OCI-LY7 (cell line): ENCODE measurements at regions not wholly inside any gene's neighbourhood (a gene's known extent, or its start where the extent isn't known, plus 50 kb on each side); places are given as distances from the start of the nearest gene placed in this dataset.

Experiments
- BruUV-seq: library from RNA; stranded (reverse); fragments of 400-500 nt; replicated peaks from 2 replicates; lab custom pipeline; 2021; lab: Mats Ljungman, UMichigan
- CTCF ChIA-PET: fragments of 300-600 bp; sonication (Branson Sonifier 250); formaldehyde crosslinking; loops from one replicate; lab custom pipeline; 2022; ENCODE audit warnings: antibody characterized with exemption; ENCODE audit not compliant: unreplicated experiment; lab: Charles Lee
- POLR2A ChIA-PET: fragments of 300-600 bp; sonication (Branson Sonifier 250); formaldehyde crosslinking; loops from one replicate; lab custom pipeline; 2022; ENCODE audit warnings: antibody characterized with exemption; lab: Charles Lee
- DNase-seq: peaks from one replicate; pipeline ENCODE4 v3.0.0-alpha.2; 2015; ENCODE audit warnings: low spot score
- H2AFZ ChIP-seq: fragments of 200-600 bp; sonication (generic), shearing (Covaris generic); 2 replicates; pipeline ENCODE4 v1.6.1; 2014; ENCODE audit warnings: mild to moderate bottlenecking, antibody characterized with exemption, low read length, moderate library complexity
- H3K27ac ChIP-seq: fragments of 200-600 bp; sonication (generic); 2 replicates; pipeline ENCODE4 v1.5.1; 2014; ENCODE audit warnings: mixed run types, low read depth, mild to moderate bottlenecking, moderate library complexity, low read length, inconsistent platforms; ENCODE audit not compliant: poor library complexity, severe bottlenecking
- H3K36me3 ChIP-seq: fragments of 200-600 bp; sonication (generic); 2 replicates; pipeline ENCODE4 v1.6.1; 2014; ENCODE audit warnings: mild to moderate bottlenecking, antibody characterized with exemption, low read length, moderate library complexity, mixed read lengths; ENCODE audit not compliant: insufficient read depth
- H3K4me1 ChIP-seq: fragments of 200-600 bp; sonication (generic); 2 replicates; pipeline ENCODE4 v1.5.1; 2014; ENCODE audit warnings: mild to moderate bottlenecking, low read length; ENCODE audit not compliant: insufficient read depth, poor library complexity, severe bottlenecking
- H3K4me2 ChIP-seq: fragments of 200-600 bp; sonication (generic); 2 replicates; pipeline ENCODE4 v1.6.1; 2014; ENCODE audit warnings: mild to moderate bottlenecking, low read length
- H3K4me3 ChIP-seq: fragments of 200-600 bp; sonication (generic); 2 replicates; pipeline ENCODE4 v1.5.1; 2014; ENCODE audit warnings: mild to moderate bottlenecking, low read depth, low read length; ENCODE audit not compliant: poor library complexity, severe bottlenecking
- H3K79me2 ChIP-seq: fragments of 200-600 bp; sonication (generic); 2 replicates; pipeline ENCODE4 v1.6.1; 2016; ENCODE audit warnings: low read depth, mild to moderate bottlenecking, low read length, moderate library complexity, mixed read lengths; ENCODE audit not compliant: insufficient read depth
- H3K9me2 ChIP-seq: fragments of 200-600 bp; sonication (generic); 2 replicates; pipeline ENCODE4 v1.6.1; 2016; ENCODE audit warnings: mild to moderate bottlenecking, low read length, mixed read lengths; ENCODE audit not compliant: insufficient read depth
- H3K9me3 ChIP-seq: fragments of 200-600 bp; sonication (generic); 2 replicates; pipeline ENCODE4 v1.6.1; 2014; ENCODE audit warnings: mild to moderate bottlenecking, mixed run types, low read length, mixed read lengths
- H4K20me1 ChIP-seq: fragments of 200-600 bp; sonication (generic); 2 replicates; pipeline ENCODE4 v1.6.1; 2014; ENCODE audit warnings: mild to moderate bottlenecking, antibody characterized with exemption, low read length, moderate library complexity, mixed read lengths; ENCODE audit not compliant: insufficient read depth
- EZH2phosphoT487 ChIP-seq: fragments of 200-600 bp; sonication (generic); IDR thresholded peaks from 2 replicates; pipeline ENCODE4 v1.6.1; 2018; ENCODE audit warnings: low read depth, borderline replicate concordance, mild to moderate bottlenecking, mixed run types, antibody characterized with exemption, low read length, moderate library complexity, mixed read lengths
- intact Hi-C: fragments of 100-400 bp; cut with micrococcal nuclease; formaldehyde crosslinking; loops from one replicate; pipeline ENCODE4 v1.10.0; 2022; ENCODE audit not compliant: unreplicated experiment
- TF ChIP-seq, protein P1 (sequence below): fragments of 200-600 bp; sonication (generic); conservative IDR thresholded peaks from 2 replicates; pipeline ENCODE4 v1.5.1; 2014; ENCODE audit warnings: mild to moderate bottlenecking, antibody characterized with exemption, low read length, moderate library complexity, mixed read lengths

- H3K79me2 ChIP-seq = no peaks in the 10 kb centered on the region
- H3K4me3 ChIP-seq = no peak overlapping the region
- H3K27ac ChIP-seq = no peak overlapping the region
- H3K4me1 ChIP-seq = no peaks in the 10 kb centered on the region
- H3K9me2 ChIP-seq = no peaks in the 10 kb centered on the region
- no TSS peak for BruUV-seq
- no peaks in the 10 kb centered on the region for H3K36me3 ChIP-seq
- H2AFZ ChIP-seq = no peak overlapping the region
- POLR2A ChIA-PET = no interaction called here
- no peak for DNase-seq
- CTCF ChIA-PET = no interaction called here
- no peak overlapping the region for H3K4me2 ChIP-seq
- intact Hi-C loops = no loop called here
- no peaks in the 10 kb centered on the region for H4K20me1 ChIP-seq
- no peaks in the 10 kb centered on the region for H3K9me3 ChIP-seq
- TF ChIP-seq EZH2phosphoT487 = no peak
- TF ChIP-seq, protein P1, sequence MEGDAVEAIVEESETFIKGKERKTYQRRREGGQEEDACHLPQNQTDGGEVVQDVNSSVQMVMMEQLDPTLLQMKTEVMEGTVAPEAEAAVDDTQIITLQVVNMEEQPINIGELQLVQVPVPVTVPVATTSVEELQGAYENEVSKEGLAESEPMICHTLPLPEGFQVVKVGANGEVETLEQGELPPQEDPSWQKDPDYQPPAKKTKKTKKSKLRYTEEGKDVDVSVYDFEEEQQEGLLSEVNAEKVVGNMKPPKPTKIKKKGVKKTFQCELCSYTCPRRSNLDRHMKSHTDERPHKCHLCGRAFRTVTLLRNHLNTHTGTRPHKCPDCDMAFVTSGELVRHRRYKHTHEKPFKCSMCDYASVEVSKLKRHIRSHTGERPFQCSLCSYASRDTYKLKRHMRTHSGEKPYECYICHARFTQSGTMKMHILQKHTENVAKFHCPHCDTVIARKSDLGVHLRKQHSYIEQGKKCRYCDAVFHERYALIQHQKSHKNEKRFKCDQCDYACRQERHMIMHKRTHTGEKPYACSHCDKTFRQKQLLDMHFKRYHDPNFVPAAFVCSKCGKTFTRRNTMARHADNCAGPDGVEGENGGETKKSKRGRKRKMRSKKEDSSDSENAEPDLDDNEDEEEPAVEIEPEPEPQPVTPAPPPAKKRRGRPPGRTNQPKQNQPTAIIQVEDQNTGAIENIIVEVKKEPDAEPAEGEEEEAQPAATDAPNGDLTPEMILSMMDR = no peak
Measured at GRCh38 chr2:48819206-48819735, 63.7 kb upstream of the LHCGR start.

DNA sequence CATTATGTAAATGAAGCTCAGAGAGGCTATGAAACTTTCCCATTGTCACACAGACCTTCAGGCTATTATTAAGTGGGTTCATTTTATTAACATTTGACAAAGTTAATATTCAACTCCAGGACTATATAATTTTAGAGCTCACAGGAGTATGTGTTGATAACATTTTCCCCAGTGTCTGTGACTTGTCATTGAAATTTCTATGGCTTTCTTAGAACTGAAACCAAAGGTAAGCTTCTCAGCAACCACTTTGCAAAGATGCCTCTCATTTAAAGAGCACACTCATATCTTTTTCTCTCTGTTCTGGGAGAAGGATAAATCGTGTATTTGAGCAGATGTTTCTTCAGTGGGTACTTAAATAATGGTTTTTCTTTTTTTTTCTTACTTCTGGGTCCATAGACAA lies 61.8 kb upstream of the LHCGR start:
- intact Hi-C loops = no loop called here
- H3K4me1 ChIP-seq = no peaks in the 10 kb centered on the region
- no peaks in the 10 kb centered on the region for H4K20me1 ChIP-seq
- ChIA-PET POLR2A (no interaction called here), CTCF (no interaction called here)
- no peaks in the 10 kb centered on the region for H3K36me3 ChIP-seq
- no peak overlapping the region for H3K4me2 ChIP-seq
- no peak overlapping the region for H3K27ac ChIP-seq
- no peak overlapping the region for H2AFZ ChIP-seq
- no peaks in the 10 kb centered on the region for H3K79me2 ChIP-seq
- no TSS peak for BruUV-seq
- no peaks in the 10 kb centered on the region for H3K9me2 ChIP-seq
- H3K9me3 ChIP-seq = no peaks in the 10 kb centered on the region
- DNase-seq = no peak
- no peak for TF ChIP-seq EZH2phosphoT487
- TF ChIP-seq, protein P1 = no peak
- no peak overlapping the region for H3K4me3 ChIP-seq

DNA sequence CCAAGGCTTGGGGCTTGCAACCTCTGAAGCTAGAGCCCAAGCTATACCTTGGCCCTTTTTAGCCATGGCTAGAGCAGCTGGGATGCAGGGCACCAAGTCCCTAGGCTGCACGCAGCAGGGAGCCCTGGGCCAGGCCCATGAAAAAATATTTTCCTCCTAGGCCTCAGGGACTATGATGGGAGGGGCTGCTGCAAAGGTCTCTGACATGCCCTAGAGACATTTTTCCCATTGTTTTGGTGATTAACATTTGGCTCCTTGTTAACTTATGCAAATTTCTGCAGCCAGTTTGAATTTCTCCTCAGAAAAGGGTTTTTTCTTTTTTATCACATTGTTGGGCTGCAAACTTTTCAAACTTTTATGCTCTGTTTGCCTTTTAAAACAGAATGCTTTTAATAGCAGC lies 56.9 kb upstream of the LHCGR start:
- Histone ChIP-seq H3K9me2 (no peaks in the 10 kb centered on the region), H3K4me2 (no peak overlapping the region), H4K20me1 (no peaks in the 10 kb centered on the region), H3K36me3 (no peaks in the 10 kb centered on the region), H3K4me3 (no peak overlapping the region), H2AFZ (no peak overlapping the region), H3K27ac (no peak overlapping the region), H3K79me2 (no peaks in the 10 kb centered on the region), H3K9me3 (no peaks in the 10 kb centered on the region), H3K4me1 (no peaks in the 10 kb centered on the region)
- POLR2A ChIA-PET = no interaction called here
- no TSS peak for BruUV-seq
- intact Hi-C loops = no loop called here
- TF ChIP-seq EZH2phosphoT487 = no peak
- TF ChIP-seq, protein P1 = no peak
- CTCF ChIA-PET = no interaction called here
- no peak for DNase-seq
